GM21367 (cell line): ENCODE measurements at regions not wholly inside any gene's neighbourhood (a gene's known extent, or its start where the extent isn't known, plus 50 kb on each side); places are given as distances from the start of the nearest gene placed in this dataset.
A peak's percentile ranks its signal among the peaks of the same experiment; 100 is the strongest.

Source experiments
- ATAC-seq: cut with Tn5 transposase; IDR thresholded peaks from one replicate; pipeline ENCODE4 v1.9.1; 2021; ENCODE audit not compliant: unreplicated experiment

DNA sequence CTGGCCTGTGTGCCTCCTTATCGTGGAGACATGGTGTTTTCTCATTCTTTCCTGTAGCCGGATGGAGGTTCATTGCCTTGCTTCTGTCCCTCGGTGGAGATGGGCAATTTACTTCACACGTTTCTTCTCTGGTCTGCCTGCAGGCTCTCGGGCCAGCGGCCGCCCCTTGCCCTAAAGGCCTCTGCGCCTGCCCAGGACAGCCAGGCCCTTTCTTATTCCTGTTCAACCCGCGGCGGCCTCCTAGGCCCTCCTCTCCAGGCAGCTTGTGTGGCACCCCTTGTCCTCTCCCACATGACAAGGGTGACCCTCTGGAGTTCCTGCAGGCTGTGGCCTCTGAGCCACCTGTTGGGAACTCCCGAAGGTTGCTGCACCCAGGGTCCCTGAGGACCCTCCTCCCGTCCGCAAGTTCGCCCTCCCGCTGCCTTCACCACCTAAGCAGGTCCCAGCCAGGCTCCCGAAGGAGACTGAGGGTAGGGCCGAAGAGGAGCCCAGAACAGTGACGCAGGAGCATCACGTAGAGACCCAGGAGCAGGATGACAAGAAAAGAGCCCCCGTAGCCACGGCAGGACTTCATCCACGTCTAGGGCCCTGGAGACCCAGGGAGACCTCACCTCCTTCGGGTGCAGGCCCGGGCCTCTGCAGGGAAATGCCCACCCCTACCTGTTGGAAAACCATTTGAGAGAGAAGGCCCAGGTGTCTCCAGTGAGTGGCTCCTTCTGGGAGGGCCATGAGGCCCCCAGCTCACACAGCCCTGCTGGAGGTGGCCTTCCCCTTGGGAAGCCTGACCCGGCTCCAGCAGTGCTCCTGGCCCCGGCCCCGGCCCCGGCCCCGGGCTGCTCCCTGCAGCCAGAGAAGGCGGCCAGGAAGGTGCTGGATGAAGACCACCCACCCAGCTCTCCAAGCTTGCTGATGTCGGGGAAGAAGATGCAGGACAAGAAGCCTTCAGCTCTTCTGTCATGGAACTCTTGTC is 291.4 kb downstream of the TLE4 start:
- no peak for ATAC-seq

DNA sequence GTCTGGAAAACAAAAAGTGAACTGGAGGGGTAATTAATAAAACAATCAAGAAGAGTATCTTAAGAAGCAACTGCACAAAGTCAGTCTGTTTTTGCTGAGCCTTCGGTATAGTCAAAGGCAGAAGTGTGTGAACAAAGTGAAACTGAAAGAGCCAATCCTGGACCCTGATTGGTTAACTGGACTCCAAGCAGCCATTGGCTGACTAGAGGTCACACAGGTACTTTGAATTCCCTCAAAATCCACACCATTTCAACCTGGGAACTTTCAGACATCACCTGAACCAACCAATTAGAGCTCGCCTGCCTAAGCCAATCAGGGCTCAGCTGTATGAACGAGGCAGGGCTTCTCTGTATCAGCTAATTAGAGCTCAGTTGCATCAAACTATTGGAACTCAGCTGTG is 286.7 kb downstream of the TLE4 start:
- ATAC-seq = peak; percentile 71

DNA sequence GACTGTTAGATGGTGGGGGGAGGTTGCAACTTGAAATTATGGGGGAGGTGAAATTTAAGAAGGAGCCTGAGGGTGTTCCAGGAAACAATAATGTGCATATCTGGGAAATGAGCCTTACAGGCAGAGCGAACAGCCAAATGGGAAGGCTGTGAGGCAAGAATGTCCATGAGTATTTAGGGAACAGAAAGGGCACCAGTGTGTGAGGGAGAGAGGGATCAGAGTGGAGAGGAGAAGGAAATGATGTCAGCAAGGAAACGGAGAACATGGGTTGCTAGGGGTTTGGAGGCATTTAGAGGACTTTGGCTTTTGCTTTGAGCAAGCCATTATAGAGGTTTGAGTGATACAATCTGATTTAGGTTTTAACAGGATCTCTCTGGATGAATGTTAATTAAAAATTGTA is 285.4 kb downstream of the TLE4 start:
- ATAC-seq = no peak

DNA sequence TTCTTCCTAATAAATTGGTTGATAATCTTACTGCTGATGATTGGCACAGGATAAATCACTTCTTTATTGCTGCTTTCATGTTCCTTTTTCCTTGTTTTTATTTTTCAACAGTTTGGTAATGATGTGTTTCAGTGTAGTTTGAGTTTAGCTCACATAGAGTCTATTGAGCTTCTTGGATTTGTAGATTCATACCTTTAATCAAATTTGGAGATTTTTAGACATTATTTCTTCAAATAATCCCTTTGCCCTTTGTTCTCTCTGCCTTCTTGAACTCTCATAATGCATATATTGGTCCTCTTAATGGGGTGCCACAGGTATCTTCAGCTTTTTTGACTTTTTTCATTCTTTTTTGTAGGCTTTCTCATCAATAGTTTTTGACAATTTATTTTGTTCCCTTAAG is 275.3 kb downstream of the TLE4 start:
- no peak for ATAC-seq

DNA sequence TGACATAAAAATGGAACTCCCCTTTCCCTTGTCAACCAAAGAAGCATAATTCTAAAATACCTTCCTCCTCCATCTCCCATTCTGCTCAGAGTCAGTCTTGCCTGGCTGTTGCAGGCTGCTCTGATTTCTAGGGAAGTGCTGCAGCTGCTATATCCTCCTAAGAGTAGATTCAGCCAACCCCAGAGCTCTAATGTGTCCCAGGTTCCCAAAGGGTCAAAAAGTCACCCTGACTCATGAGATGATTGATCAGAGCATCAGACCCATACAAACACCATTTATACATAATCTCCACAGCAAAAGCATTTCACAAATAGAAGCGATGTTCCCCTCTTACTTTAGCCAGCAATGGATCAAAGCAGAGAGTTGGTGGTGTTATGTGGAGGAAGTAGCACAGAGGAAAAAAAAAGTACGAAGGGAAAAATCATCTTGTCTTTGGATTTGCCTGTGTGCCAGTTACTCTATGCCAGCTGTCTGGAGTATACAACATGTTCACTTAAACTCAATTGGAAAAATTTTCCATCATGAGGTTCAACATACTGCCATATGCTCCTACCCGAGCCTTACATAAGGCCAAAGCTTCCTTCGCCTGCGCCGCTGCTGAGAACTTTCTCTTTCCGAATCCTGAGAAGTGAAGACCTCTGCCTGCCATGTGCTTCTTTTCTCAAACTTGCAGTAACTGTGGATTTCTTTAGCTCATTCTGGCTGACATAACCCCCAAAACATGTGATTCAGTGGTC is 258.0 kb downstream of the TLE4 start:
- ATAC-seq = no peak

DNA sequence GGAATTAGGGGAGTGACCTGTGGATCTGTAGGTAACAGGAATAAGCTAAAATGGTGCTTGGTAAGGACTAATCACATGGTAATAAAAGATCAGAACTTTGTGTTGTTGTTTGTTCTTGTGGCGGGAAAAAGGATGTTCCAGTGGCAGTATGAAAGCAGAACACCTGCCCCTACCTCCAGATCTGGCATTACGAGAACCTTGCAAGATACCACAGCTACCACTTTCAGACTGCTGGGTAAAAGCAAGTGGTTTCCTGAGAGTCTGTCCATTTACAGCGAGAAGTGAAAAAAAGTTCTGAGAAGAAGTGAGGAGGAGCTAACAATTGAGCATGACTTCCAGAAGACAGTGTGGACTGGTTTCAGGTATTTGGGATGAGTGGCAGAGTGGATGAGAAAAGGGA is 252.5 kb downstream of the TLE4 start:
- peak; percentile 98 for ATAC-seq

DNA sequence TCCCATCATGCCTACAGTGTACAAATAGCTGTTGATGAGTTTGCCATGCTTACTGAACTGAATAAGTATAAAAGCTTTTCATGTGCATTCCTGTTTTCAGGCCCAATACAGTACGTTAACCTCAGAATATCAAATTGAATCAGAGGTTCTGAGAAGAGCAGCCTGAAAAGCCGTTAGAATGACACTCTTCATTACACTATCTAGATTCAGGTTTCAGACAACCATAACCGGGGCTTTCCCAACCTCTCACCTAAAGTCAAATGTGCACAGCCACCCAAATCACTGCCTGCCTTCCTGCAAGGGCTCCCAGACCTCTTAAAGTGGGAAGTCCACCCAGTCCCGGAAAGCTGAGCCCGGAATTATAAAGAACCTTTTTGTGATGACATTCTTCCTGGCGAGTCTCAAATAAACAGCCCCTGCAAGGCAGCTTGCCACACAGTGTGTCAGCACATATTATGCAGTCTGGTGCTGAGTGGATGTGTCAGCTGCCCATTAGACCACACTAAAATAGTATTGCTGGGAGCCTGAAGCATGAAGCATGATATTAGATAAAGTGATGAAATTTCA is 245.8 kb downstream of the TLE4 start:
- peak; percentile 81 for ATAC-seq

DNA sequence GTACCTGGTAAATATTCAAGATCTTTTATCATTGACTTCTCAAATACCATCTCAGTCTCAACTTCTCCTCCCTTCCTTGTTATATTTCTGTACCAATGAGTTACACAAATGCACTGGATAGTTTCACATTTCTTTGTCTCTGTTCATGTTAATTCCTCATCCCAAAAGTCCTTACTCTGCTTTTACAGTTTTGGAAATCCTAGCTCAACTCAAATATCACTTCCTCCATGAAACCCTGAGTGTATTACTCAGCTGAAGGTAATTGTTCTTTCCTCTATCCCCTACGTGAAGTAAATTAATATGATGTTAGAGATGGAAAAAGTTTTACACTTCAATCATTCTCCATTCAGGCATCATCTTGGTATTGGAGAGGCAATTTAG is 241.5 kb downstream of the TLE4 start:
- no peak for ATAC-seq

DNA sequence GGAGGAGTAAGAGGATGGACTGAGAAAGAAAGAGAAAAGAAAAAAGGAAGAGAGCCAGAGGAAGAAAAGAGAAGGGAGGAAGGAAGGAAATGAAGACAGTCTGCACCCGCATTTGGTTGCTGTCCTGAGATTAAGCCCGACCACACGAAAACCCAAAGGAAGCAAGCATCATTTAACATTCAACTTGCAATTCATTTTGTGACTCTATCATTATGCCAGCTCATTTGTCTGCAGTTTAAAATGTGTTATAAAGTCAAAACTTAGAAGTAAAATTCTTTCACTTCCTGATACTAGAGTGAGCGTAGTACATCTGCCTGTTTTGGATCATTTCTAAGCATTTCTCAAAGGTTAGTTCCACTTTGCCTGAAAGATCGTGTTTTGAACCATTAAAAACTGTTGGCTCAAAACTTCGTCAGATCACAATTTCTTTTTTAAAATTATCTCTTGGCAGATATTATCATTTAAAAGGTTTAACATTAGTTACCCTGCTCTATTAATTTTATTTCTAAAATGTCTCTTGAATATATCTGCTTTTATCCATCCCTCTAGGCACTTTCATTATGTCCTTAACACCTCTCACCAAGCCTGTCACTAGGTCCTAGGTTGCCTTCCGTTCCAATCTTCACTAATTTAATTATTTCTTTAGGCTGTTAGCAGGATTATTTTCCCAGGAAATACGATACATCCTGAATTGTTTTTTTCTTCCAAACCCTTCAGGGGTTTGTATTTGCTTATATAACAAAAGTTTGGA is 240.9 kb downstream of the TLE4 start:
- ATAC-seq = peak; percentile 82

DNA sequence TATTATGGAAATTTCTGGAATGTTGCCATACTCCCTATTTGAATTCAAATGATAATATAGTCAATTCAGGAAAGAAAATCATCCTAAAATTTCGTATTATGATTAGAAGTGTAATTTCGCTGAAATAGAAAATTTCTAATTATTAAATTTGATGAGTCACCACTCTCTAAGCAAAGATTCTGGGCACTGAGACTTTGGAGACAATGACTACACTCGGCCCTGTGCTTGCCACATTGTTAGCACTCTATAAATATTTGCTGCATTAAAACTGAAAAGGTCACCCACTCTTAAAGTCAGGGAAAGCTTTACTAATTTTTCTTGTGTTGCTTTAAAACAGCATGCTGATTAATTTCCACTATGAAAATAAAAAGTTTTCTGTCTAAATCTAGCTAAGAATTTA is 240.3 kb downstream of the TLE4 start:
- ATAC-seq = peak; percentile 8

DNA sequence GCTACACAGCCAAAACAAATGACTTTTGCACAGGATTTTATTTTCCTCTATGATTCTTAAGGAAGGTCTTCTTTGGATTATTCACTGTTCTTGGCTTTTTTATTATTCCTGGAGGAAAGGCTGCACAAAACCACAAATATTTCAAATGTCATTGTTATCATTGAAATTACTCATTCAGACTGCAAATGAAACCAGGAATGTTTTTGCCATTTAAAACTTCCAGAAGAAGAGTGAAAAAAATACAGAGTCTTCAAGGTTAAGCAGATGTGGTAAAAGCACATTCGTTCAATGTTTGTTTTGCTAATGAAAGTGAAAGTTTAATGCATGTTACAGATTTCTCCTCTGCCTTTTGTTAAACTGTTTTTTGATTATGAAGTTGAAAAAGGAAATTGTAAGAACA is 238.2 kb downstream of the TLE4 start:
- no peak for ATAC-seq

DNA sequence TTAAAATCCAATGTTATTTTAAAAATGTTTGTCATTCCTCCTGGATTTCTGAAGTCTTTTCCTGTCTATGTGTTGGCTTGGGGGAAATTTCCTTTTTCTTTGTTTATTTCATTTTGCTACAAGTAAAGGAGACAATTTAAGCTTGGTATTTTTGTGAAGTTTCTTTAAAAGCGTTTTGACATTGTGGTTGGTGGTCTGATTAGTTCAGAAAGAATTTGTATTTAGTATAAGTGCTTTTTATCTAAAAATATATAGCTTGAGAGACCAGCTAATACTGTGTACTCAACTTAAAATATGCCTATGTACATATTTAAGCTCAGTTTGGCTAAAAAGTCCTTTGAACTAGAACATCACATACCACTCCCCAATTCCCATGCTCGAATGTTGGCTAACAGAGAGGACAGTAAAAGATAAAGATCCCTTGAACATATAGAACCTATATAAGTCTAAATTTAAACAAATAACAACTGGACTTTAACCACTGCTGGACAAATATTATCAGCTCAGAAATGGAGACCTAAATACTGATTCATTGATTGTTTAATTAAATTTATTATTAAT is 237.6 kb downstream of the TLE4 start:
- ATAC-seq = no peak

DNA sequence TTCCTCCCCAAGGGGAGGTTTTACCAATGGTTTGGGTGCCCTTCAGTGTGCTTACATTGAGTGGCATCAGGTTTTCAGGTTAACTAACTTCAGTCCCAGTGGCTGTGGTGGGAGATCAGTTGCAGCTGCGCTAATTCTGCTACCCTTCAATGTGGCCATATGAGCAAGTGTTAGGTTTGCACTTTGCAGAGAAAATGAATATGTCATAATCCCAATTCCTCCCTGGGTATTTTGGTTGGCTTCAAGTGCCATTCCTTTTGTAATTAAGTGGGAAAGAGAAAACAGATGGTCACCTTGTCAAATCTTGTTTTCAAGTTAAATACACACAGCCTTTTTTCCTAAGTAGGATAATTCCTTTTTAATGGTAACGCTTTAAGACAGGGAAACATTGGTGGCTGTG is 236.2 kb downstream of the TLE4 start:
- no peak for ATAC-seq

DNA sequence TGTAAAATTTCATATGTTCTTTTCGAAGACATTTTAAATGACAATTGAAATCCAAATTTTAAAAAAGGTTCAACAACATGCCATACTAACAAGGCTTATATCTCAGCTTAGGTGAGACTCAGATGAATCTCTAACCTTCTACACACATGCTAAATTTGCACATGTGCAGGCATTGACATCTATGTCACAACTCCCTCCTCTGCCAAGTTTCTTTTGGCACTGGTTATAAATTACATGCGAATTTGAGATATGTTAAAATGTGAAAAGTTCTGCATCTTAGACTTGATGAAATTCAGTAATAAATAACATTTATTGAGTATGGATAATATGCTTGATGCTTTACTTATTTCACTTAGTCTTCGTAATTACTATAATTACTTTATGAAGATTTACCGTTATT is 234.3 kb downstream of the TLE4 start:
- no peak for ATAC-seq

DNA sequence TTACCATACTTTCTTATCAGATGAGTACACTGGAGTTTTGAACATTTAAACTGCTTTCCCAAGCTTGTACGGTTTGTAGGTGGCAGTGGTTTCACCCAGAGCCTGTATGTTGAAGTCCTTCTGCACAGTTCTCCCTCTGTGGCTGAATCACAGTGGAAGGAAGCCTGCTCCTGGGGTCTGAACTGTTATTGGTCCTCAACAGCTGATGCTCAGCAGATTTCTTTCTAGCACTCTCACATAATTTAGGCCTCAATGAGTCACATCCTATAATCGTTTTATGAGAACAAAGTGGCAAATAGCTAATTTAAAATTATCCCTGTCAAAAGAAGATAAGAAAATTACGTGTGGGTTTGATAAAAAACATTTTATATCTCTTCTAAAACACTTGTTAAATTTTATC is 229.7 kb downstream of the TLE4 start:
- no peak for ATAC-seq

DNA sequence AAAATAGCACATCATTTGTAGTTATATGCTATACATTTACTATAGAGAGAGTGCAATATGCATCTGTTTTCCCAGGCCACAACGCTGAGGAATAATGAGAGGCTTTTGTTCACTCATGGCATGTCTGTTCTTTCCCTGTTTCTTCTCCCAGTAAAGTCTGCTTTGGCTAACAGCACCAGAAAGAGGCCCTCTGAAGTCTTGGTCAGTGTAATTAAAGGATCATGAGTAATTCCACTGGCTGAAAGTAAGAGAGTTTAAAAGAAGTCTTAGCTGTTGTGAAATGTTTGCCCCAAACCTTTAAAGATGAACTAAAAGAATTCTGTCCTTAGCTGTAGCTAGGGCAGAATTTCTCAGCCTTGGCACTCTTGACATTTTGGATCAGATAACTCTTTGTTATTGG is 228.8 kb downstream of the TLE4 start:
- no peak for ATAC-seq

DNA sequence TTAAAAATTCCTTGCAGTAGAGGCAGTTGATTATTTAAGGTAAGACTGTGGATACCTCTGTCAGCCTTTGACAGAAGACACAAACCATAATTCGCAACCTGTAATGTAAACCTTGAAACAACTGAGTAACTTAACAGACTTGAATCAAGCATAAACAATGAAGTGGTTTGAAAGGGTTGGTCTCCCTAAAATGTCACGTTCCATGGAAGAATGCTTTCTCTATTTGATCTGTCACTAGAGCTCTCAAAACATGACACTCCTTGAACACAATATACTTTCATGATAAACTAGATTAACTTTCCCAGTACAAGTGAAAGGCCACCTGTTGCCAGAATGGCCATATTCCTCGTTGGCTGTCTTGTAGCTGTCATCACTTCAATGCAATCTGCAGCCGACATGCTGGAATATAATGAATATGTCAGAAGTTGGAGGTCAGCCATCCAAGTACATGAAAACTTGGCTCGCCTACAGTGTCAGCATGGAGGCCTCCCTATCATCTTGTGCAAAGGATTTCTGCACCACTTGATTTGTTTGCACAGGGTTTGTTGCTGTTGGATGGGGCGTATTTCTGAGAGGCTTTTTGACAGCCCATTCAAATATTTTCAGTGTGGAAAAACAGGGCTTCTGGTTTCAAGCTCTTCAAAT is 228.0 kb downstream of the TLE4 start:
- ATAC-seq = no peak

DNA sequence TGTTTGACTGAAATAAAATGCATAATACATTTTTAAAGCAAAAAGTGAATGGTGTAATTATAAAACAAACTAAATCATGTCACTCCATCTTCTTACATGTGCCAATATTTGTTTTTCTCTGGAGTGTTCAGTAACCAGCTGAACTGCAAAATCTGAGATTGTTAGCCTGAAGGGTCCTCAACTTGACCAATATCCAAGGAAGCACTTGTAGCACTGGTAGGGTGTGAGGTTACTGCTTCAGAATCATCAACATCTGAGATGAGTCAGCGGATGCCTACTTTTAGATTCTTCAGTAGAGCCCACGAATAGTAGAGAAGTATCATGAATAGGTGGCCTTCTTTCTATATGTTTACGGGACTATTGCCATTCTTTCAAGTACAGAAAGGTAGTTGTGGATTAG is 226.7 kb downstream of the TLE4 start:
- ATAC-seq = no peak

DNA sequence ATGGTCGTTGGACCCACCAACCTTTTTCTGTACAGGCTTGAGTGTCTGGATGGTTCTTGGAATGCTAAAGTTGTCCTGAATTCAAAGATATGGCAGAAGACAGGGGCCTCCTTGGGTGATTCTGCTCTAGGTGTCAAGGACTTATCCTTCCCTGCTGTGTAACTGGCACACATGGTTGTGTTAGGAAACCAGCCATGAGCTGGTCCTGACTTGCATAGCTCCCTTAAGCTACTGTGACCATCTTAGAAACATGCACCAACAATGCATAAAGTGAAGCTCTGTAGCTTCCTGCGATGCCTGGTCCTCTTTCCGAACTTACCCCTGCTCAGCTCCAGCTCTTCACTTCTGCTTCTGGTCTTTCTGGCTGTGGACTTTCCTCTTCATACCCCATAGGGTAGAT is 224.6 kb downstream of the TLE4 start:
- ATAC-seq = no peak

DNA sequence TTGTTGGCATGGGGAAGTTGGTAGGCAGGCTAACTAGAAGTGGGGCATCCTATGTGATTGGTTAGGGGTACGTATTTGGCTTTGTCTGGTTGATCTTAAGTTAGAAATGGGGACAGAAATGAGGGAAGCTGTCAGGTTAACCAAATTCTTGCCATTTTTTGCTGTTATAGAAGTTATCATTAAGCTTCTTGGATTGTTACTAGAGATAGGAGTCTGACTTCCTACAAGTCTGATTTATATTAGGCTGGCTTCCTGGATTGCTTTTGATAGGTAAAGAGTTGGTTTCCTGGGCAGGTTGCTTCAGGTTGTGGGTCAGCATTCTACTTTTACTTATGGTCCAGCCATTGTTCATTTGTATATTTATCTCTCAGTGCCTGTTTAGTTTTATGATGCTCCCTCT is 216.9 kb downstream of the TLE4 start:
- ATAC-seq = no peak
